Right cardiac atrium (tissue), 5 donors: ENCODE measurements at regions not wholly inside any gene's neighbourhood (a gene's known extent, or its start where the extent isn't known, plus 50 kb on each side); places are given as distances from the start of the nearest gene placed in this dataset.

Experiments
- ATAC-seq, 2 donors: fragments of 200-7000 bp; cut with Tn5 transposase; one replicate each; pipeline versions ENCODE4 v1.8.0 to v1.9.1; 2020; ENCODE audit warnings: moderate library complexity in 2 of 2, mild to moderate bottlenecking in 1 of 2
- DNase-seq, 3 donors: peaks; one replicate each; pipeline ENCODE4 v3.0.0-alpha.2; 2020
- H3K27ac ChIP-seq: one replicate; pipeline ENCODE4 v1.5.1; 2013; ENCODE audit warnings: mild to moderate bottlenecking, low read length, control low read depth, moderate library complexity
- H3K27me3 ChIP-seq: one replicate; pipeline ENCODE4 v1.6.1; 2013; ENCODE audit not compliant: control insufficient read depth, insufficient read depth
- H3K4me1 ChIP-seq: one replicate; pipeline ENCODE4 v1.6.1; 2013; ENCODE audit warnings: low read length; ENCODE audit not compliant: control insufficient read depth, insufficient read depth
- H3K4me3 ChIP-seq: one replicate; pipeline ENCODE4 v1.5.1; 2013; ENCODE audit warnings: low read length, control low read depth
- H3K9me3 ChIP-seq: one replicate; pipeline ENCODE4 v1.6.1; 2013; ENCODE audit warnings: low read length; ENCODE audit not compliant: control insufficient read depth
- whole genome bisulfite sequencing: extraction: QIAGEN DNeasy Blood & Tissue Kit; methylation state at CpG from one replicate; pipeline ENCODE4 v1.1.7; 2013; 5-methylcytosine and 5-hydroxymethylcytosine counted together
- intact Hi-C, 4 donors: fragments of 100-400 bp; cut with DNase I; formaldehyde crosslinking; loops; one replicate each; pipeline versions ENCODE4 v1.11.0 to v1.14.0; 2022 to 2023
- donor health status: healthy with polysubstance abuse.
- donor health status: DM: no; HTN: yes; CAD: no.
- donor health status: DM: no; HTN: no; CAD: no.
- donor health status: DM: no; HTN: yes; CAD: no; lungs with severe emphysema.
- donor health status: DM: yes; HTN: yes; CAD: no.

DNA sequence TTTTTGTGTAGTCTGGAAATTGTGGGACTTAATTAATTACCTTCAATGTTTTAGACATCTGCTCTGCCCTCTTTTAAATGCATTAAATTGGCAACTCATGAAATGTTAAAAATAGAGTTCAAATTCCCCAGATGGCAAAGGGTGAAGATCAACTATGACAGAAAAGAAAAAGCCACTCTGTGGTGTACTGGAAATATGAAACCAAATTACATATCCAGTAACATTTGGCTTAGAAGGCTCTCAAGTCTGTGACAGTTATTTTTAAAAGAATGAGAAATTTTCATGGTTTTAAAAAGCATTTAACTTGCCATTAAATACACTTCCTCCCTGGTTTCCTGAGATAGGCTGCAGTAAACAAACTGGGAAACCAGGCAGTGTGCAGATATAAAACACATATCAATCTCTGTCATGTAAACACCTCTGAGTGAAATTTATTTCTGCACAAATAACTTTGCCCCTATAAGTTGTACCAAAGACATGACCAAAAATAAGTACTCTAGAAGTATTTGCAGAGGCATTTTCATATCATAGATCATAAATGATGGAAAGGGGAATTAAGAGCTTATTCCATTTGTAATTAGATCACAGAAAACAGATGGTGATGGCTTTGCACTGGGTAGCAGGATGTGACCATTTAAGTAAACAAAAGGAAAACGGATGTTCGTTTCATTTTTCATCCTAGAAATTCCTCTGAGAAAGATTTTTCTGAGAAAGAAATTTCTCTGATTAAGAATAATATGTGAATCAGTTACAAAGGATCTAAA, 360.1 kb downstream of the SAMD5 start:
- Histone ChIP-seq H3K9me3 (no peaks in the 10 kb centered on the region), H3K4me1 (no peaks in the 10 kb centered on the region), H3K27me3 (no peaks in the 10 kb centered on the region), H3K4me3 (no peak overlapping the region), H3K27ac (no peak overlapping the region)
- DNase-seq (no peak), ATAC-seq (no peak)
- intact Hi-C loops, result no loop called here
- WGBS, result 21% methylated on average over 2 of the region's 2 CpGs

- no peaks in the 10 kb centered on the region for H3K27me3 ChIP-seq
- H3K4me1 ChIP-seq, result no peaks in the 10 kb centered on the region
- H3K9me3 ChIP-seq, result no peaks in the 10 kb centered on the region
- H3K27ac ChIP-seq, result no peak overlapping the region
- DNase-seq (no peak), ATAC-seq (no peak)
- 40% methylated on average over 2 of the region's 2 CpGs for WGBS
- H3K4me3 ChIP-seq, result no peak overlapping the region
- intact Hi-C loops, result no loop called here
Measured at GRCh38 chr6:147869201-147869600, 360.7 kb downstream of the SAMD5 start.

DNA sequence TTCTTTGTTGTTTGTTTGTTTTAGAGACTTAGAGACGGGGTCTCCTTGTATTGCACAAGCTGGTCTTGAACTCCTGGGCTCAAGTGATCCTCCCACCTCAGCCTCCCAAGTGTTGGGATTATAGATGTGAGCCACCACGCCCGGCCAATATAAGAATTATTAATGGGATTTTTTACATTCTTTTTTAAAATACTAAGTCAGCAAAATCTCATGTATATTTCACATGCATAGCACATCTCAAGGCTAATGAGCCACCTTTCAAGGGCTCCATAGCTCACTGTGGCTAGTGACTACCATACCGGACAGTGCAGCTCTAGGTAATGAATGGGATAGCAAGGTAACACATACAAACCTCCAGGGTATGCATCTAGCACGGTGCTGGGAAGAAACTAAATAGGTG, 361.4 kb downstream of the SAMD5 start:
- DNase-seq (no peak), ATAC-seq (no peak)
- 93% methylated on average over 5 of the region's 5 CpGs for WGBS
- no peaks in the 10 kb centered on the region for H3K9me3 ChIP-seq
- no peaks in the 10 kb centered on the region for H3K4me1 ChIP-seq
- H3K27me3 ChIP-seq, result no peaks in the 10 kb centered on the region
- H3K4me3 ChIP-seq, result no peak overlapping the region
- intact Hi-C loops, result no loop called here
- no peak overlapping the region for H3K27ac ChIP-seq

GRCh38 chr6:147870506-147871110, 362.1 kb downstream of the SAMD5 start:
- WGBS, result 29% methylated on average over 4 of the region's 4 CpGs
- intact Hi-C loops, result no loop called here
- no peak overlapping the region for H3K27ac ChIP-seq

DNA sequence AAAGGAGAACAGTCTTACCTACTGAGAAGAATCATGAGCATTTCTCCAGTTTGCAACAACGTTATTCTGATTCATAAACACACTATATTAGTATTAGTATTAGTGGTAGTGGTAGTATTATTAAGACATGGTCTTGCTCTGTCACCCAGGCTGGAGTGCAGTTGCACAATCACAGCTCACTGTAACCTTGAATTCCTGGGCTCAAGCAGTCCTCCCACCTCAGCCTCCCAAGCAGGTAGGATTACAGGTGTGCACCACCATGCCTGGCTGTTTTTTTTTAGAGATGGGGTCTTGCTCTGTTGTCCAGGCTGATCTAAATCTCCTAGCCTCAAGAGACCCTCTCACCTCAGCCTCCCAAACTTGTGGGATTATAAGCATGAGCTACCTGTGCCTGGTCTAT, 363.5 kb downstream of the SAMD5 start:
- DNase-seq (no peak), ATAC-seq (no peak)
- intact Hi-C loops, result no loop called here
- H3K27ac ChIP-seq, result no peak overlapping the region
- H3K27me3 ChIP-seq, result no peaks in the 10 kb centered on the region
- H3K4me1 ChIP-seq, result no peaks in the 10 kb centered on the region
- H3K9me3 ChIP-seq, result no peaks in the 10 kb centered on the region
- WGBS, result 80% methylated on average over 1 of the region's 1 CpG
- no peak overlapping the region for H3K4me3 ChIP-seq

More at GRCh38 chr6:147870506-147871110, 362.1 kb downstream of the SAMD5 start:
- Histone ChIP-seq H3K27me3 (no peaks in the 10 kb centered on the region), H3K9me3 (no peaks in the 10 kb centered on the region), H3K4me1 (no peaks in the 10 kb centered on the region), H3K4me3 (no peak overlapping the region)
- DNase-seq (no peak), ATAC-seq (no peak)

- DNase-seq (no peak), ATAC-seq (no peak)
- Histone ChIP-seq H3K4me3 (no peak overlapping the region), H3K27me3 (no peaks in the 10 kb centered on the region), H3K9me3 (no peaks in the 10 kb centered on the region), H3K27ac (no peak overlapping the region), H3K4me1 (no peaks in the 10 kb centered on the region)
- intact Hi-C loops, result no loop called here
Measured at GRCh38 chr6:147873816-147874215, 365.3 kb downstream of the SAMD5 start.

- 81% methylated on average over 6 of the region's 6 CpGs for WGBS
- Histone ChIP-seq H3K4me3 (no peak overlapping the region), H3K27me3 (no peaks in the 10 kb centered on the region), H3K27ac (no peak overlapping the region), H3K4me1 (no peaks in the 10 kb centered on the region), H3K9me3 (no peaks in the 10 kb centered on the region)
- intact Hi-C loops, result no loop called here
- DNase-seq (no peak), ATAC-seq (no peak)
Measured at GRCh38 chr6:147874322-147874721, 365.8 kb downstream of the SAMD5 start.

DNA sequence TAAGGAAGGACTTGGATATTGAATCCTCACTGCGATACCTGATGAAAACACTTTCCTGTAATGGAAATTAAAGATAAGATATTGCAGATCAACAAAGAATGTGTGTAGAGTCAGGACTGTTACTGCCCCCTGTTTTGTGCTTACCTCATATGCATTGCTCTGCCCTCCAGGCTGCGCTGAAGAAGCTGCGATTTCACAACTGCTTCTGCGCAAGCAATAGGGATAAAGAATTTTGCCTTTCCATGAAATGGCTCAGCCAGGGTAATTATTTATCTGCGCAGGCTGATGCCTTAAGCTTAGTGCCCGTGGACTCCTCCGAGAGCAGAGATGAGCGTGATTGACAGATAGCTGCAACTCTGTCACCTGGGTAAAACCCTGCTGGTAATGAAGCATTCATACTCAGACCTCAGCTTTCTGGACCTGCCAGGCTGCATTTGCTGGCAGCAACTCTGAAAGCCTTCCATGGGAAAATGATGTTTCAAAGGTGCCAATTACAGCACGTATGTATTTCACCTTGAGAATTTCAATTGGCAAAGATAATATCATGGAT, 370.6 kb downstream of the SAMD5 start:
- Histone ChIP-seq H3K4me3 (no peak overlapping the region), H3K27ac (no peak overlapping the region), H3K9me3 (no peaks in the 10 kb centered on the region), H3K4me1 (no peaks in the 10 kb centered on the region), H3K27me3 (no peaks in the 10 kb centered on the region)
- no peak for DNase-seq
- WGBS, result 92% methylated on average over 9 of the region's 9 CpGs
- intact Hi-C loops, result no loop called here
- ATAC-seq, result no peak

- Histone ChIP-seq H3K4me3 (no peak overlapping the region), H3K27me3 (no peaks in the 10 kb centered on the region), H3K27ac (no peak overlapping the region), H3K4me1 (no peaks in the 10 kb centered on the region), H3K9me3 (no peaks in the 10 kb centered on the region)
- 83% methylated on average over 6 of the region's 6 CpGs for WGBS
- DNase-seq, result no peak
- ATAC-seq, result no peak
- intact Hi-C loops, result no loop called here
Measured at GRCh38 chr6:147881432-147881831, 372.9 kb downstream of the SAMD5 start.

DNA sequence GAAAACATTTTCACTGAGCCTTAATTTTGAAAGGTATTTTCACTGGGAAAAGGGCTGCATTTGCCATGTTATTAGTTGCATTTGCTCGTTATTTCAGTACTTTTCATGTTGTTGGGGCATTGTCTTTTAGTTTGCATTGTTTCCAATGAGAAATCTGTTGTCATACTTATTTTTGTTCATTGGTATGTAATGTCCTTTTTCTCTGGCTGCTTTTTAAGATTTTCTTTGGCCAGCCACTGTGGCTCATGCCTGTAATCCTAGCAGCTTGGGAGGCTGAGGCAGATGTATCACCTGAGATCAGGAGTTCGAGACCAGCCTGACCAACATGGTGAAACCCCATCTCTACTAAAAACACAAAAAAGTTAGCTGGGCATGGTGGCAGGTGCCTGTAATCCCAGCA, 379.9 kb downstream of the SAMD5 start:
- intact Hi-C loops, result no loop called here
- DNase-seq (no peak), ATAC-seq (no peak)
- no peak overlapping the region for H3K4me3 ChIP-seq
- H3K27me3 ChIP-seq, result no peaks in the 10 kb centered on the region
- 81% methylated on average over 2 of the region's 2 CpGs for WGBS
- H3K27ac ChIP-seq, result no peak overlapping the region
- no peaks in the 10 kb centered on the region for H3K4me1 ChIP-seq
- H3K9me3 ChIP-seq, result no peaks in the 10 kb centered on the region

GRCh38 chr6:147891671-147892070, 383.2 kb downstream of the SAMD5 start:
- Histone ChIP-seq H3K27me3 (no peaks in the 10 kb centered on the region), H3K4me1 (no peaks in the 10 kb centered on the region), H3K27ac (no peak overlapping the region), H3K4me3 (no peak overlapping the region), H3K9me3 (no peaks in the 10 kb centered on the region)
- DNase-seq (no peak), ATAC-seq (no peak)
- 71% methylated on average over 8 of the region's 8 CpGs for WGBS
- intact Hi-C loops, result no loop called here
